ENCODE measurements at regions not wholly inside any gene's neighbourhood (a gene's known extent, or its start where the extent isn't known, plus 50 kb on each side); places are given as distances from the start of the nearest gene placed in this dataset.

DNA sequence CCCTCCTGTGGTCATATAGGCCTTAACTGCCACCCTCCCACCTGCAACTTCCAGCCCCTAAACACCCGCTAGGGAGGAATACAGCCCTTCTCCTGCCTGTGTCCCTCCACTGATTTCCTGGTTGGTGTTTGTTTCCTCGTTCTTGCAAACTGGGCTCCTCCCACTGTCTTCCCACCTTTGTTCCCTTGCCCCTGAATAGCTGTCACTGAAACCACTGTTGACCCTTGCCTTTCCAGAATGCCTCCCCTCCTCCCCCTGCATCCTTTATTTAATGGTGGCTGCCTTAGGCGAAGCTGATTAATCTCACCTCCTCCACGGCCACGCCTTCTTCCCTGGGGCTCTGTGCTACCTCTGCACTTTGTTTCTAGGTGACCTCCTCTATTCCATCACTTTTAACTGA, 626.7 kb downstream of the BNC2 start:
- Histone ChIP-seq H3K27ac (ENCODE audit: insufficient read depth, low read length) (no peak overlapping the region), H3K36me3 (ENCODE audit: control insufficient read depth, insufficient read depth, low read length) (no peaks in the 10 kb centered on the region), H3K9ac (ENCODE audit: insufficient read depth, low read length) (no peak overlapping the region), H3K4me2 (ENCODE audit: extremely low read depth, insufficient read depth, low read length) (no peak overlapping the region), H3K27me3 (ENCODE audit: control insufficient read depth, insufficient read depth, low read length) (no peaks in the 10 kb centered on the region), H3K4me1 (ENCODE audit: control insufficient read depth, extremely low read depth, insufficient read depth, low read length) (peaks cover 23% of the 10 kb centered on the region), H3K79me2 (ENCODE audit: control insufficient read depth, insufficient read depth, low read length) (no peaks in the 10 kb centered on the region), H3K4me3 (replicated peaks in 1 of 4; ENCODE audit: control extremely low read depth in 1 of 4, insufficient read depth in 1 of 4, low read depth in 3 of 4, low read length in 4 of 4) (no peak overlapping the region), H3K9me3 (ENCODE audit: control insufficient read depth, insufficient read depth, low read depth, low read length) (no peaks in the 10 kb centered on the region), H2AFZ (ENCODE audit: low read length) (no peak overlapping the region), H4K20me1 (ENCODE audit: control insufficient read depth, extremely low read depth, insufficient read depth, low read length) (no peaks in the 10 kb centered on the region)
- TF ChIP-seq, protein P1, sequence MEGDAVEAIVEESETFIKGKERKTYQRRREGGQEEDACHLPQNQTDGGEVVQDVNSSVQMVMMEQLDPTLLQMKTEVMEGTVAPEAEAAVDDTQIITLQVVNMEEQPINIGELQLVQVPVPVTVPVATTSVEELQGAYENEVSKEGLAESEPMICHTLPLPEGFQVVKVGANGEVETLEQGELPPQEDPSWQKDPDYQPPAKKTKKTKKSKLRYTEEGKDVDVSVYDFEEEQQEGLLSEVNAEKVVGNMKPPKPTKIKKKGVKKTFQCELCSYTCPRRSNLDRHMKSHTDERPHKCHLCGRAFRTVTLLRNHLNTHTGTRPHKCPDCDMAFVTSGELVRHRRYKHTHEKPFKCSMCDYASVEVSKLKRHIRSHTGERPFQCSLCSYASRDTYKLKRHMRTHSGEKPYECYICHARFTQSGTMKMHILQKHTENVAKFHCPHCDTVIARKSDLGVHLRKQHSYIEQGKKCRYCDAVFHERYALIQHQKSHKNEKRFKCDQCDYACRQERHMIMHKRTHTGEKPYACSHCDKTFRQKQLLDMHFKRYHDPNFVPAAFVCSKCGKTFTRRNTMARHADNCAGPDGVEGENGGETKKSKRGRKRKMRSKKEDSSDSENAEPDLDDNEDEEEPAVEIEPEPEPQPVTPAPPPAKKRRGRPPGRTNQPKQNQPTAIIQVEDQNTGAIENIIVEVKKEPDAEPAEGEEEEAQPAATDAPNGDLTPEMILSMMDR (conservative IDR thresholded peaks at IDR 0.05 in 1 of 2, IDR thresholded peaks at IDR 0.05 in 1 of 2; ENCODE audit: low read depth in 1 of 2, low read length in 2 of 2) = no peak
- TF ChIP-seq EZH2 (IDR thresholded peaks at IDR 0.05; ENCODE audit: low read length, missing control alignments) = no peak
- no peak for DNase-seq (ENCODE audit: low read depth in 2 of 2)

DNA sequence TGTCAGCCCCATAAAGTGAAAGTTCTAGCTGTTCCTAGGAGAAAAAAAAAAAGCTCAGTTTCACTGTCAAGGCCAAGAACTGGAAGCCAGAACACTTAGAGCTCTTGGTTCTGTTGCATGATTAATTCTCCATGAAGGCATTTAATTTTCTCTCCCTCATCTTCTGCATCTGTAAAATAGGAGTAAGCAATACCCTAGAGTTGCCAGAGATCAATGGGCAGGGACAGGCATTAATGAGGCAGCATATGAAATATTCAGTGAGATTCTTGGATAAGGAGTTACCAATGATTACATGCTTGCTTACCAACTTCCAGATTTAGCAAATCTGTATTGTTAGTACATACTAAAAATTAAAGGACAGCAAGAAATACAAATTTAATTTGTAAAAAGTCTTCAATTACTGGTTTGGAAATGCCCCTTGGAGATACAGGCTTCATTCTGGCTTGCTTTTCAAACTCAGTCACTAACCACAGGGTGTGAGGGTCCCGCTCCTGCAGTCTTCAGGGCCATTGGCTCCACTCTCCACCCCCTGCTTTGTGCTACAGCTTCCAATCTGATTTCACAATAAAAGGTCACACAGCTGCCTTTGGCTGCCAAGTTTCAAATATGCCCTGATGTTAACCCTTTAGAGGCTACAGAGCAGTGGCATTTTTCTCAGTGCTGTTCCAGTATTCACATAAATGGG, 624.6 kb downstream of the BNC2 start:
- Histone ChIP-seq H3K4me3 (replicated peaks in 1 of 4; ENCODE audit: control extremely low read depth in 1 of 4, insufficient read depth in 1 of 4, low read depth in 3 of 4, low read length in 4 of 4) (no peak overlapping the region), H3K4me2 (ENCODE audit: extremely low read depth, insufficient read depth, low read length) (peak overlapping the region; percentile 13)
- peak; percentile 37 to 75 for DNase-seq (ENCODE audit: low read depth in 2 of 2)

DNA sequence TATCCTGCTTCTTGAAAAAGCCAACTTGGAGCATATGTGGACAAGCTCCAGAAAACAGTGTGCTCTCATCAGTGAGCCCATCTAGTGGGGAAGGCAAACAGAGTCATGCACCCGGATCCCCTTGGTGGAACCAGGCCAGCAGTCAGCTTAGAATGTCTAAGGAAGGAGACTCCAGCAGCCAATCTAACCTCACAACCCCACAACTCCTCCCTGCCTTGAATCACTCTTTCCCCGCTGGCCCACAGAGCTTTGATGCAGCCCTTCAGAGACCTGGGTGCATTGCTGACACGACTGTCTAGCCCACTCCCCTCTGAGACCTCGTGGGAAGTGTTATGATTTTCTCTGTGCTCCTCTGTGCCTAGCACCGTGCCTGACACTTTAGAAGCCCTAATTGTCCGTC, 623.7 kb downstream of the BNC2 start:
- peak overlapping the region; percentile 4 for H3K27ac ChIP-seq (ENCODE audit: insufficient read depth, low read length)
- TF ChIP-seq EZH2 (IDR thresholded peaks at IDR 0.05; ENCODE audit: low read length, missing control alignments) = no peak
- TF ChIP-seq, protein P1 (conservative IDR thresholded peaks at IDR 0.05 in 1 of 2, IDR thresholded peaks at IDR 0.05 in 1 of 2; ENCODE audit: low read depth in 1 of 2, low read length in 2 of 2) = no peak
- no peaks in the 10 kb centered on the region for H3K9me3 ChIP-seq (ENCODE audit: control insufficient read depth, insufficient read depth, low read depth, low read length)
- no peaks in the 10 kb centered on the region for H3K79me2 ChIP-seq (ENCODE audit: control insufficient read depth, insufficient read depth, low read length)
- H4K20me1 ChIP-seq (ENCODE audit: control insufficient read depth, extremely low read depth, insufficient read depth, low read length) = no peaks in the 10 kb centered on the region
- no peaks in the 10 kb centered on the region for H3K27me3 ChIP-seq (ENCODE audit: control insufficient read depth, insufficient read depth, low read length)
- H3K4me2 ChIP-seq (ENCODE audit: extremely low read depth, insufficient read depth, low read length) = no peak overlapping the region
- DNase-seq (ENCODE audit: low read depth in 2 of 2) = peak in 1 of 2 donors; percentile 28
- no peak overlapping the region for H3K4me3 ChIP-seq (replicated peaks in 1 of 4; ENCODE audit: control extremely low read depth in 1 of 4, insufficient read depth in 1 of 4, low read depth in 3 of 4, low read length in 4 of 4)
- no peak overlapping the region for H2AFZ ChIP-seq (ENCODE audit: low read length)
- H3K36me3 ChIP-seq (ENCODE audit: control insufficient read depth, insufficient read depth, low read length) = no peaks in the 10 kb centered on the region
- H3K9ac ChIP-seq (ENCODE audit: insufficient read depth, low read length) = no peak overlapping the region
- peaks cover 15% of the 10 kb centered on the region for H3K4me1 ChIP-seq (ENCODE audit: control insufficient read depth, extremely low read depth, insufficient read depth, low read length)

More for the DNA sequence above, 624.6 kb downstream of the BNC2 start:
- Histone ChIP-seq H3K9ac (ENCODE audit: insufficient read depth, low read length) (no peak overlapping the region), H3K27ac (ENCODE audit: insufficient read depth, low read length) (peak overlapping the region; percentile 22), H3K9me3 (ENCODE audit: control insufficient read depth, insufficient read depth, low read depth, low read length) (no peaks in the 10 kb centered on the region), H3K79me2 (ENCODE audit: control insufficient read depth, insufficient read depth, low read length) (no peaks in the 10 kb centered on the region), H4K20me1 (ENCODE audit: control insufficient read depth, extremely low read depth, insufficient read depth, low read length) (no peaks in the 10 kb centered on the region), H3K4me1 (ENCODE audit: control insufficient read depth, extremely low read depth, insufficient read depth, low read length) (peaks cover 20% of the 10 kb centered on the region), H3K36me3 (ENCODE audit: control insufficient read depth, insufficient read depth, low read length) (no peaks in the 10 kb centered on the region), H2AFZ (ENCODE audit: low read length) (no peak overlapping the region), H3K27me3 (ENCODE audit: control insufficient read depth, insufficient read depth, low read length) (no peaks in the 10 kb centered on the region)
- TF ChIP-seq, protein P1 (conservative IDR thresholded peaks at IDR 0.05 in 1 of 2, IDR thresholded peaks at IDR 0.05 in 1 of 2; ENCODE audit: low read depth in 1 of 2, low read length in 2 of 2) = no peak
- TF ChIP-seq EZH2 (IDR thresholded peaks at IDR 0.05; ENCODE audit: low read length, missing control alignments) = no peak

Data from fibroblast of lung (primary cell).